SK-N-SH treated with all-trans-retinoic acid at 6 μM for 48 hours (cell line): ENCODE measurements at regions not wholly inside any gene's neighbourhood (a gene's known extent, or its start where the extent isn't known, plus 50 kb on each side); places are given as distances from the start of the nearest gene placed in this dataset.

Experiments used
- ARNTL ChIP-seq: fragments of 450-650 bp; formaldehyde crosslinking; IDR thresholded peaks from 2 replicates; pipeline ENCODE4 v1.5.0; 2020; ENCODE audit warnings: low read depth, mild to moderate bottlenecking, moderate library complexity, borderline replicate concordance
- CSDC2 ChIP-seq: fragments of 250-450 bp; sonication (Bioruptor Pico); IDR thresholded peaks from 2 replicates; pipeline ENCODE4 v1.5.0; 2020; ENCODE audit warnings: mild to moderate bottlenecking, moderate library complexity
- CSRNP3 ChIP-seq: fragments of 250-450 bp; sonication (Bioruptor Pico); IDR thresholded peaks from 2 replicates; pipeline ENCODE4 v1.5.1; 2021; ENCODE audit warnings: mild to moderate bottlenecking, moderate library complexity
- ESRRG ChIP-seq: fragments of 250-450 bp; sonication (Bioruptor Pico); IDR thresholded peaks from 2 replicates; pipeline ENCODE4 v1.6.1; 2021; ENCODE audit warnings: mild to moderate bottlenecking
- ISL1 ChIP-seq: fragments of 250-450 bp; sonication (Bioruptor Pico); IDR thresholded peaks from 2 replicates; pipeline ENCODE4 v2.1.2; 2022; ENCODE audit warnings: mild to moderate bottlenecking, moderate library complexity
- OSR1 ChIP-seq: fragments of 250-450 bp; sonication (Bioruptor Pico); IDR thresholded peaks from 2 replicates; pipeline ENCODE4 v1.8.0; 2022; ENCODE audit warnings: moderate library complexity, mild to moderate bottlenecking, inconsistent platforms
- TCF4 ChIP-seq: fragments of 250-450 bp; sonication (Bioruptor Pico); IDR thresholded peaks from 2 replicates; pipeline ENCODE4 v1.8.0; 2021; ENCODE audit warnings: mild to moderate bottlenecking, moderate library complexity, borderline replicate concordance
- TOX ChIP-seq: fragments of 250-450 bp; sonication (Bioruptor Pico); IDR thresholded peaks from 2 replicates; pipeline ENCODE4 v1.8.0; 2021; ENCODE audit warnings: mild to moderate bottlenecking, moderate library complexity, borderline replicate concordance
- ZNF70 ChIP-seq: fragments of 450-650 bp; formaldehyde crosslinking; IDR thresholded peaks from 2 replicates; pipeline ENCODE4 v1.5.0; 2020; ENCODE audit warnings: mild to moderate bottlenecking, moderate library complexity
- ZNF8 ChIP-seq: fragments of 450-650 bp; formaldehyde crosslinking; IDR thresholded peaks from 2 replicates; pipeline ENCODE4 v1.5.0; 2020; ENCODE audit warnings: mild to moderate bottlenecking, moderate library complexity
- TF ChIP-seq, protein P1 (sequence below): fragments of 250-450 bp; sonication (Bioruptor Pico); IDR thresholded peaks from 2 replicates; pipeline ENCODE4 v1.5.1; 2020; ENCODE audit warnings: low read depth, mild to moderate bottlenecking, moderate library complexity
- TF ChIP-seq, protein P2 (sequence below): fragments of 250-450 bp; sonication (Bioruptor Pico); IDR thresholded peaks from 2 replicates; pipeline ENCODE4 v1.8.0; 2020; ENCODE audit warnings: mild to moderate bottlenecking, moderate library complexity, borderline replicate concordance
- TF ChIP-seq, protein P3 (sequence below): fragments of 250-450 bp; sonication (Bioruptor Pico); IDR thresholded peaks from 2 replicates; pipeline ENCODE4 v1.8.0; 2021; ENCODE audit warnings: low read depth, mild to moderate bottlenecking, moderate library complexity, borderline replicate concordance

DNA sequence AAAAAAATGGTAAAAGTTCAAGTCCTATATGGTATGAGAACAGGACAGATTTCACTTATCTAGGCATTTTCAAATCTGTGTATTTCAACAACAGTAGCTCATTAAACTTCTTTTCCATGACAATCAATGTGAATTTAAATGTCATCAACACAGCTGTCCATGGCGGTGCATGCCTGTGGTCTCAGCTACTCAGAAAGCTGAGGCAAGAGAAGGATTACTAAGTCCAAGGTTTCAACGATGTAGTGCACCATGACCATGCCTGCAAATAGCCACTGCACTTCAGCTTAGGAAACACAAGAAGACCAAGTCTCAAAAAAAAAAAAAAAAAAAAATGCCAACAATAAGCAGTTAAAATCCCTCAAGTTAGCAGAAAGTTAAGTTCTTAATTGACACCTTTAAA lies 214.6 kb downstream of the C12orf50 start:
- TF ChIP-seq ISL1 (no peak), TOX (no peak), ARNTL (CRISPR knock-in tag) (no peak), ESRRG (CRISPR knock-in tag) (no peak), ZNF8 (no peak), TCF4 (CRISPR knock-in tag) (no peak), ZNF70 (no peak), OSR1 (no peak), CSRNP3 (CRISPR knock-in tag) (no peak), CSDC2 (CRISPR knock-in tag) (no peak)
- TF ChIP-seq, protein P1, sequence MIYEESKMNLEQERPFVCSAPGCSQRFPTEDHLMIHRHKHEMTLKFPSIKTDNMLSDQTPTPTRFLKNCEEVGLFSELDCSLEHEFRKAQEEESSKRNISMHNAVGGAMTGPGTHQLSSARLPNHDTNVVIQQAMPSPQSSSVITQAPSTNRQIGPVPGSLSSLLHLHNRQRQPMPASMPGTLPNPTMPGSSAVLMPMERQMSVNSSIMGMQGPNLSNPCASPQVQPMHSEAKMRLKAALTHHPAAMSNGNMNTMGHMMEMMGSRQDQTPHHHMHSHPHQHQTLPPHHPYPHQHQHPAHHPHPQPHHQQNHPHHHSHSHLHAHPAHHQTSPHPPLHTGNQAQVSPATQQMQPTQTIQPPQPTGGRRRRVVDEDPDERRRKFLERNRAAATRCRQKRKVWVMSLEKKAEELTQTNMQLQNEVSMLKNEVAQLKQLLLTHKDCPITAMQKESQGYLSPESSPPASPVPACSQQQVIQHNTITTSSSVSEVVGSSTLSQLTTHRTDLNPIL (CRISPR knock-in tag), result no peak
- TF ChIP-seq, protein P2, sequence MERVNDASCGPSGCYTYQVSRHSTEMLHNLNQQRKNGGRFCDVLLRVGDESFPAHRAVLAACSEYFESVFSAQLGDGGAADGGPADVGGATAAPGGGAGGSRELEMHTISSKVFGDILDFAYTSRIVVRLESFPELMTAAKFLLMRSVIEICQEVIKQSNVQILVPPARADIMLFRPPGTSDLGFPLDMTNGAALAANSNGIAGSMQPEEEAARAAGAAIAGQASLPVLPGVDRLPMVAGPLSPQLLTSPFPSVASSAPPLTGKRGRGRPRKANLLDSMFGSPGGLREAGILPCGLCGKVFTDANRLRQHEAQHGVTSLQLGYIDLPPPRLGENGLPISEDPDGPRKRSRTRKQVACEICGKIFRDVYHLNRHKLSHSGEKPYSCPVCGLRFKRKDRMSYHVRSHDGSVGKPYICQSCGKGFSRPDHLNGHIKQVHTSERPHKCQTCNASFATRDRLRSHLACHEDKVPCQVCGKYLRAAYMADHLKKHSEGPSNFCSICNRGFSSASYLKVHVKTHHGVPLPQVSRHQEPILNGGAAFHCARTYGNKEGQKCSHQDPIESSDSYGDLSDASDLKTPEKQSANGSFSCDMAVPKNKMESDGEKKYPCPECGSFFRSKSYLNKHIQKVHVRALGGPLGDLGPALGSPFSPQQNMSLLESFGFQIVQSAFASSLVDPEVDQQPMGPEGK (CRISPR knock-in tag), result no peak
- TF ChIP-seq, protein P3, sequence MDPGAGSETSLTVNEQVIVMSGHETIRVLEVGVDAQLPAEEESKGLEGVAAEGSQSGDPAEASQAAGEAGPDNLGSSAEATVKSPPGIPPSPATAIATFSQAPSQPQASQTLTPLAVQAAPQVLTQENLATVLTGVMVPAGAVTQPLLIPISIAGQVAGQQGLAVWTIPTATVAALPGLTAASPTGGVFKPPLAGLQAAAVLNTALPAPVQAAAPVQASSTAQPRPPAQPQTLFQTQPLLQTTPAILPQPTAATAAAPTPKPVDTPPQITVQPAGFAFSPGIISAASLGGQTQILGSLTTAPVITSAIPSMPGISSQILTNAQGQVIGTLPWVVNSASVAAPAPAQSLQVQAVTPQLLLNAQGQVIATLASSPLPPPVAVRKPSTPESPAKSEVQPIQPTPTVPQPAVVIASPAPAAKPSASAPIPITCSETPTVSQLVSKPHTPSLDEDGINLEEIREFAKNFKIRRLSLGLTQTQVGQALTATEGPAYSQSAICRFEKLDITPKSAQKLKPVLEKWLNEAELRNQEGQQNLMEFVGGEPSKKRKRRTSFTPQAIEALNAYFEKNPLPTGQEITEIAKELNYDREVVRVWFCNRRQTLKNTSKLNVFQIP (CRISPR knock-in tag), result no peak
